ENCODE measurements at regions not wholly inside any gene's neighbourhood (a gene's known extent, or its start where the extent isn't known, plus 50 kb on each side); places are given as distances from the start of the nearest gene placed in this dataset.
"Not testable (repeated sequence)": the region's sequence is repeated elsewhere in the genome, so short reads cannot be mapped to it uniquely, and the experiment has no call there.

GRCh38 chr15:95760508-95760907, 570.0 kb upstream of the NR2F2 start:
- Mint-ChIP-seq H3K4me3 (no peak overlapping the region), H3K4me1 (no peaks in the 10 kb centered on the region), H3K36me3 (no peaks in the 10 kb centered on the region), H3K27me3 (peaks cover 34% of the 10 kb centered on the region), H3K9me3 (no peaks in the 10 kb centered on the region), H3K27ac (no peak overlapping the region)
- DNase-seq = no peak
- no peak for ATAC-seq (ENCODE audit: low read depth)
- POLR2A ChIA-PET = no interaction called here

- ATAC-seq (ENCODE audit: low read depth) (no peak), DNase-seq (no peak)
- Mint-ChIP-seq H3K27me3 (peaks cover 30% of the 10 kb centered on the region), H3K4me3 (no peak overlapping the region), H3K9me3 (no peaks in the 10 kb centered on the region), H3K27ac (no peak overlapping the region), H3K36me3 (no peaks in the 10 kb centered on the region), H3K4me1 (no peaks in the 10 kb centered on the region)
- POLR2A ChIA-PET = no interaction called here
Measured at GRCh38 chr15:95761501-95762165, 568.9 kb upstream of the NR2F2 start.

DNA sequence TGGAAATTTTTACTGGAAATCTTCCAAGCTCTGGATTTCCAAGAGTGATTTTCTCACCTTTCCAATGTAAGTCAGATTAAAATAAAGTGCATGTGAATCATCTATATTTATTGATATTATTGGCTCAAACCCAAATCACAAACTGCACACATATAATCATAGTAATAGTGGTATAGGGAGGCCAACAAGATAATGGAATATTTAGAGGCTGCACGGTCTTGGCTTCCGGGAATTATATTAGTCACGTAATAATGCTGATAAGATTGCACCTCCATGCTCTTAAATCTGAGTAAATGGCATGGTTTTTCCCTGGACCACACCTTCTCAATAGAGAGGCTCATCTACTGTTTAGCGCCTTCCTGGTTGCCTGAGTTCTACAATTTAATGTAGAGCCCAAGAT, 567.1 kb upstream of the NR2F2 start:
- H3K27ac Mint-ChIP-seq = no peak overlapping the region
- DNase-seq (no peak), ATAC-seq (ENCODE audit: low read depth) (no peak)
- no peaks in the 10 kb centered on the region for H3K4me1 Mint-ChIP-seq
- no peaks in the 10 kb centered on the region for H3K9me3 Mint-ChIP-seq
- POLR2A ChIA-PET = no interaction called here
- H3K4me3 Mint-ChIP-seq = no peak overlapping the region
- H3K27me3 Mint-ChIP-seq = peaks cover 16% of the 10 kb centered on the region
- no peaks in the 10 kb centered on the region for H3K36me3 Mint-ChIP-seq

GRCh38 chr15:95765161-95765560, 565.3 kb upstream of the NR2F2 start:
- ATAC-seq (ENCODE audit: low read depth) (no peak), DNase-seq (no peak)
- no peak overlapping the region for H3K27ac Mint-ChIP-seq
- H3K36me3 Mint-ChIP-seq = no peaks in the 10 kb centered on the region
- H3K4me1 Mint-ChIP-seq = no peaks in the 10 kb centered on the region
- peaks cover 10% of the 10 kb centered on the region for H3K27me3 Mint-ChIP-seq
- no peaks in the 10 kb centered on the region for H3K9me3 Mint-ChIP-seq
- no peak overlapping the region for H3K4me3 Mint-ChIP-seq
- POLR2A ChIA-PET = no interaction called here

GRCh38 chr15:95770196-95770595, 560.3 kb upstream of the NR2F2 start:
- Mint-ChIP-seq H3K4me1 (no peaks in the 10 kb centered on the region), H3K36me3 (no peaks in the 10 kb centered on the region), H3K27me3 (peaks cover 12% of the 10 kb centered on the region), H3K27ac (no peak overlapping the region), H3K9me3 (no peaks in the 10 kb centered on the region), H3K4me3 (no peak overlapping the region)
- DNase-seq (no peak), ATAC-seq (ENCODE audit: low read depth) (no peak)
- POLR2A ChIA-PET = no interaction called here

DNA sequence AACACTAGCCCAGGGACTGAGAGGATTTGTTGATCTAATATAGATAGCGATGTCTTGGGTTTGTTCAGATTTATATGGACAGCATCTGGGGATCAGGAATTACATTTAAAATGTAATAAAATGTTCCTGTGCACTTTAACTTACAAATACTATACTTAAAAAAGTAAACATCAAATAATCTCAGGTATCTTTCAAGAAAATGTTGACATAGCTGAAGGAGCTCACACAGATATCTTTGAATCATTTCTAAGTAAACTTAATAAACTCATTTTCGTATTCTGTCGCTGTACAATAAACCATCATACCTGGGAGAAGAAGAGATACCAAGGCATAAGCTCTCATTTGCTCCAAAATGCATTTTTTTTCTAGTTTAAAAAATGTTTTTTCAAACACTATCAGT, 557.5 kb upstream of the NR2F2 start:
- ATAC-seq (ENCODE audit: low read depth) = no peak
- Mint-ChIP-seq H3K27ac (no peak overlapping the region), H3K9me3 (no peaks in the 10 kb centered on the region), H3K4me1 (no peaks in the 10 kb centered on the region), H3K4me3 (no peak overlapping the region), H3K36me3 (no peaks in the 10 kb centered on the region), H3K27me3 (peaks cover 12% of the 10 kb centered on the region)
- POLR2A ChIA-PET = no interaction called here
- DNase-seq = no peak

DNA sequence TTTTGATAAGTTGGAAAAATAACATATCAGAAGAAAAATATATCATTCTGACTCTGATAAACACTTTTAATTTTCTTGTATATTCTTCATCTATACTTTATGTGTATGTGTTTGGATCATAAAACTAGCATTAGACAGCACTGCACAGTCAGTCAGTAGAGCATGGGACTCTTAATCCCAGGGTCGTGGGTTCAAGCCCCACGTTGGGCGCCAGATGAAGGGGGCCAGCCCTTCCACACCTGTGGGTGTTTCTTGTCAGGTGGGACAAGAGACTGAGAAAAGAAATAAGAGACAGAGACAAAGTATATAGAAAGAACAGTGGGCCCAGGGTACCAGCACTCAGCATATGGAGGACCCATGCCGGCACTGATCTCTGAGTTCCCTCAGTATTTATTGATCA, 546.0 kb upstream of the NR2F2 start:
- Mint-ChIP-seq H3K9me3 (peaks cover 29% of the 10 kb centered on the region), H3K27ac (no peak overlapping the region), H3K4me3 (no peak overlapping the region), H3K27me3 (peaks cover 3% of the 10 kb centered on the region), H3K4me1 (no peaks in the 10 kb centered on the region), H3K36me3 (peaks cover 3% of the 10 kb centered on the region)
- POLR2A ChIA-PET = no interaction called here
- no peak for DNase-seq
- ATAC-seq (ENCODE audit: low read depth) = no peak

DNA sequence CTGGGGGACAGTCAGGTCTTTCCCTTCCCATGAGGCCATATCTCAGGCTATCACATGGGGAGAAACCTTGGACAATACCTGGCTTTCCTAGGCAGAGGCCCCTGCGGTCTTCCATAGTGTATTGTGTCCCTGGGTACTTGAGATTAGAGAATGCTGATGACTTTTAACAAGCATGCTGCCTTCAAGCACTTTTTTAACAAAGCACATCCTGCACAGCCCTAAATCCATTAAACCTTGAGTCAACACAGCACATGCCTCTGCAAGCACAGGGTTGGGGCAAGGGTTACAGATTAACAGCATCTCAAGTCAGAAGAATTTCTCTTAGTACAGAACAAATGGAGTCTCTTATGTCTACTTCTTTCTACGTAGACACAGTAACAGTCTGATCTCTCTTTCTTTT, 545.2 kb upstream of the NR2F2 start:
- H3K9me3 Mint-ChIP-seq = peaks cover 29% of the 10 kb centered on the region
- H3K36me3 Mint-ChIP-seq; ATAC-seq (ENCODE audit: low read depth); H3K4me1 Mint-ChIP-seq; H3K27ac Mint-ChIP-seq; DNase-seq; H3K27me3 Mint-ChIP-seq; H3K4me3 Mint-ChIP-seq; POLR2A ChIA-PET: not testable (repeated sequence)

- H3K27ac Mint-ChIP-seq = no peak overlapping the region
- H3K36me3 Mint-ChIP-seq = no peaks in the 10 kb centered on the region
- ATAC-seq (ENCODE audit: low read depth) = no peak
- H3K4me1 Mint-ChIP-seq = no peaks in the 10 kb centered on the region
- DNase-seq = no peak
- POLR2A ChIA-PET = no interaction called here
- H3K4me3 Mint-ChIP-seq = no peak overlapping the region
- H3K27me3 Mint-ChIP-seq = peaks cover 11% of the 10 kb centered on the region
- H3K9me3 Mint-ChIP-seq = no peaks in the 10 kb centered on the region
Measured at GRCh38 chr15:95793231-95793630, 537.3 kb upstream of the NR2F2 start.

GRCh38 chr15:95795386-95795785, 535.1 kb upstream of the NR2F2 start:
- no peaks in the 10 kb centered on the region for H3K36me3 Mint-ChIP-seq
- ATAC-seq (ENCODE audit: low read depth) (no peak), DNase-seq (no peak)
- no peak overlapping the region for H3K4me3 Mint-ChIP-seq
- no peaks in the 10 kb centered on the region for H3K4me1 Mint-ChIP-seq
- no peak overlapping the region for H3K27ac Mint-ChIP-seq
- H3K9me3 Mint-ChIP-seq = no peaks in the 10 kb centered on the region
- POLR2A ChIA-PET = no interaction called here
- peaks cover 11% of the 10 kb centered on the region for H3K27me3 Mint-ChIP-seq

DNA sequence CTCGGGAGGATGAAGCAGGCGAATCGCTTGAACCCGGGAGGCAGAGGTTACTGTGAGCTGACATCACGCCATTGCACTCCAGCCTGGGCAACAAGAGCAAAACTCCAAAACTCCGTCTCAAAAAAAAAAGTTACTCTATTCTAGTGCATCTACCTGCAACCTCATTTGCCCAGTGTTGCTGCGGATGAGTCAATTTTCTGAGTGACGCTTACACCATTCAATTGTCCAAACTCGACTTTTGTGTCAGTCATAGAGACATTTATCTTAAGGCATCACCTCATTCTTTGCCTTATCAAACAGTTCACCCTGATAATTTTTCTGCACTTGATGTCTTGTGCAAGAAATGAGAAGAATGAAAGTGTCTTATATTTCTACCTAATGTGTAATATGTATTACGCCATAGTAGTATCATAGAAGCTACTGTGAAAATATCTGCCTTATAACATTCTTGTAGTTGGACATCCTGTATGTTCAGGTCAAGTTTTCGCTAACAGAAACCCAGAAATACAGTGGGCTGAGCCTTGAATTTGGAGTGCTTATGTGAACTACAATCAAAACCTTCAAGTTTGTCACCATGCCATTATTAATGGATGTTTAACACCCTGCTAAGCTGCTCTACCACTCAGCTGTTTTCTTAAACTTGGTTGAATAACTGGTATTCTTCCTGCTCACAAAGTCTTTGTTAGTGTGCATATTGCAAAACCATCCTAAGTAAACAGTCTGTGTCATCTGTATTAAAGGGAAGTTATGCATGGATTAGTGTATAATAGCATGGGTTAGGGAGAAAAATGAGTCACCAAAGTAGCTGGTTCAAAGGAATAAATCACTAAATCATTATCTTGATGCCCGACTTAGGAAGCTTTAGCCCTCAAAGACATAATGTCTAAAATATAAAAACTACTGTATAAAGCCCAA, 531.0 kb upstream of the NR2F2 start:
- H3K9me3 Mint-ChIP-seq = no peaks in the 10 kb centered on the region
- H3K27me3 Mint-ChIP-seq = peaks cover 7% of the 10 kb centered on the region
- POLR2A ChIA-PET = no interaction called here
- H3K4me3 Mint-ChIP-seq = no peak overlapping the region
- ATAC-seq (ENCODE audit: low read depth) (no peak), DNase-seq (no peak)
- H3K27ac Mint-ChIP-seq = no peak overlapping the region
- H3K36me3 Mint-ChIP-seq = no peaks in the 10 kb centered on the region
- no peaks in the 10 kb centered on the region for H3K4me1 Mint-ChIP-seq

- POLR2A ChIA-PET = no interaction called here
- H3K4me1 Mint-ChIP-seq = no peaks in the 10 kb centered on the region
- peaks cover 7% of the 10 kb centered on the region for H3K27me3 Mint-ChIP-seq
- H3K36me3 Mint-ChIP-seq = no peaks in the 10 kb centered on the region
- DNase-seq = no peak
- no peak overlapping the region for H3K4me3 Mint-ChIP-seq
- no peaks in the 10 kb centered on the region for H3K9me3 Mint-ChIP-seq
- no peak for ATAC-seq (ENCODE audit: low read depth)
- no peak overlapping the region for H3K27ac Mint-ChIP-seq
Measured at GRCh38 chr15:95804484-95804883, 526.0 kb upstream of the NR2F2 start.

DNA sequence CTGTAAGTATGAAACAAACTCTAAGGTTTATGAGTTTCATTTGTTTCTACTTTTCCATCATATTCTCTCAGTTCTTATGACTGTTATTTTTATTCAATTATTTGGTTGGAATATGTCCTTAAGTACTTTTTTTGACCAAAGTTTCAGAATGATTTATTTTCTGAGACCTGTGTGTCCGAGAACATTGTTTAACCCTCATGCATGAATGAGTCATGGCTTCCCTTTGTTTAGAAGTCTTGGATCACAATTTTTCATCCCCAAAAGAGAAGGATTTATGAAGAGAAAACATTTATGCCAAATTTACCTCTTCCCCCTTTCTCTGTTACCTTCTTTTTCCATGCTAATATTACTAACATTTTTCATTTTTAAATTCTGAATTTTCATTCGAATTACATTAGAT, 518.0 kb upstream of the NR2F2 start:
- Mint-ChIP-seq H3K27me3 (peaks cover 16% of the 10 kb centered on the region), H3K4me3 (no peak overlapping the region), H3K4me1 (no peaks in the 10 kb centered on the region), H3K27ac (no peak overlapping the region), H3K9me3 (no peaks in the 10 kb centered on the region), H3K36me3 (no peaks in the 10 kb centered on the region)
- DNase-seq = no peak
- POLR2A ChIA-PET = no interaction called here
- no peak for ATAC-seq (ENCODE audit: low read depth)

GRCh38 chr15:95814908-95815307, 515.6 kb upstream of the NR2F2 start:
- ATAC-seq (ENCODE audit: low read depth) (no peak), DNase-seq (no peak)
- no peaks in the 10 kb centered on the region for H3K4me1 Mint-ChIP-seq
- no peak overlapping the region for H3K27ac Mint-ChIP-seq
- peaks cover 11% of the 10 kb centered on the region for H3K27me3 Mint-ChIP-seq
- no peaks in the 10 kb centered on the region for H3K36me3 Mint-ChIP-seq
- H3K9me3 Mint-ChIP-seq = peaks cover 2% of the 10 kb centered on the region
- POLR2A ChIA-PET = no interaction called here
- H3K4me3 Mint-ChIP-seq = no peak overlapping the region
